Activated naive CD4-positive, alpha-beta T cell treated with anti-CD3 and anti-CD28 coated beads for 36 hours (primary cell): ENCODE measurements at regions not wholly inside any gene's neighbourhood (a gene's known extent, or its start where the extent isn't known, plus 50 kb on each side); places are given as distances from the start of the nearest gene placed in this dataset.

Source experiments
- CTCF ChIA-PET: fragments of 350-600 bp; sonication (Branson Sonifier 250); formaldehyde crosslinking; loops from one replicate; lab custom pipeline; 2021; ENCODE audit warnings: antibody characterized with exemption; lab: Charles Lee
- DNase-seq: peaks from one replicate; pipeline ENCODE4 v3.0.0-alpha.2; 2020
- H3K27ac Mint-ChIP-seq: one replicate; pipeline ENCODE4 v1.8.0; 2021; ENCODE audit warnings: mild to moderate bottlenecking, mixed read lengths
- H3K27me3 Mint-ChIP-seq: one replicate; pipeline ENCODE4 v1.8.0; 2021; ENCODE audit warnings: low read depth, mixed read lengths
- H3K36me3 Mint-ChIP-seq: one replicate; pipeline ENCODE4 v1.8.0; 2021; ENCODE audit warnings: low read depth, mixed read lengths
- H3K4me1 Mint-ChIP-seq: one replicate; pipeline ENCODE4 v1.8.0; 2021; ENCODE audit warnings: low read depth, mixed read lengths
- H3K4me3 Mint-ChIP-seq: one replicate; pipeline ENCODE4 v1.8.0; 2021; ENCODE audit warnings: mild to moderate bottlenecking, moderate library complexity, mixed read lengths
- H3K9me3 Mint-ChIP-seq: one replicate; pipeline ENCODE4 v1.8.0; 2021; ENCODE audit warnings: mixed read lengths
- intact Hi-C: fragments of 100-400 bp; cut with micrococcal nuclease; formaldehyde crosslinking; loops from one replicate; pipeline ENCODE4 v1.15.1; 2023

- no peak overlapping the region for H3K4me3 Mint-ChIP-seq
- no peaks in the 10 kb centered on the region for H3K4me1 Mint-ChIP-seq
- CTCF ChIA-PET, result no interaction called here
- no peak overlapping the region for H3K27ac Mint-ChIP-seq
- DNase-seq, result no peak
- no peaks in the 10 kb centered on the region for H3K9me3 Mint-ChIP-seq
- peaks cover 10% of the 10 kb centered on the region for H3K27me3 Mint-ChIP-seq
- intact Hi-C loops, result no loop called here
- no peaks in the 10 kb centered on the region for H3K36me3 Mint-ChIP-seq
These were observed 49.7 kb upstream of the ACP3 start for GRCh38 chr3:132267391-132267993.
